Ovary (tissue), 7 donors: ENCODE measurements at regions not wholly inside any gene's neighbourhood (a gene's known extent, or its start where the extent isn't known, plus 50 kb on each side); places are given as distances from the start of the nearest gene placed in this dataset.

Experiments
- DNase-seq, 5 donors: peaks; one replicate each; pipeline ENCODE4 v3.0.0-alpha.2; 2019 to 2020
- H3K27ac ChIP-seq, 2 donors: fragments of 200-600 bp; one replicate each; pipeline versions ENCODE4 v1.5.1 to v1.8.0; 2019 to 2022
- H3K27me3 ChIP-seq: fragments of 200-600 bp; one replicate; pipeline ENCODE4 v1.8.0; 2022
- H3K36me3 ChIP-seq: fragments of 200-600 bp; sonication (generic); one replicate; pipeline ENCODE4 v1.5.1; 2019
- H3K4me1 ChIP-seq: one replicate; pipeline ENCODE4 v1.8.1; 2013; ENCODE audit warnings: mild to moderate bottlenecking, moderate library complexity; ENCODE audit not compliant: insufficient read depth
- H3K4me3 ChIP-seq: fragments of 200-600 bp; sonication (generic); one replicate; pipeline ENCODE4 v1.5.1; 2017
- H3K9me3 ChIP-seq, 2 donors: fragments of 200-600 bp in 1 of 2; sonication (generic) in 1 of 2; one replicate each; pipeline versions ENCODE4 v1.5.1 to v1.8.1; 2013 to 2019; ENCODE audit warnings: mild to moderate bottlenecking in 1 of 2, moderate library complexity in 1 of 2
- CTCF ChIP-seq, 3 donors: fragments of 450-650 bp in 2 of 3; fragments of 200-600 bp in 1 of 3; IDR thresholded peaks; one replicate each; pipeline versions ENCODE4 v1.5.1 to v1.8.0; 2016 to 2022; ENCODE audit warnings: antibody characterized with exemption in 3 of 3, mild to moderate bottlenecking in 1 of 3
- EP300 ChIP-seq: sonication (generic); formaldehyde crosslinking; IDR thresholded peaks from one replicate; pipeline ENCODE4 v1.6.1; 2017; ENCODE audit warnings: antibody characterized with exemption
- POLR2A ChIP-seq: fragments of 450-650 bp; IDR thresholded peaks from one replicate; pipeline ENCODE4 v1.6.1; 2017; ENCODE audit warnings: antibody characterized with exemption, mild to moderate bottlenecking, moderate library complexity
- WGBS, 3 donors: extraction: QIAGEN DNeasy Blood & Tissue Kit in 1 of 3; methylation state at CpG; one replicate each; pipeline versions ENCODE4 v1.1.5 to v1.1.7; 2013 to 2017; 5-methylcytosine and 5-hydroxymethylcytosine counted together
- intact Hi-C, 4 donors: fragments of 100-400 bp; cut with DNase I; formaldehyde crosslinking; loops; one replicate each; pipeline versions ENCODE4 v1.11.0 to v1.15.1; 2022 to 2023
- donor health status: DM: no; HTN: no; CAD: no; lungs with moderate emphysema.
- donor health status: DM: no; HTN: no; CAD: no.
- donor health status: Bipolar disorder and iron deficiency.
- donor health status: DM: no; HTN: no; CAD: no.
- donor health status: DM: yes; HTN: yes; CAD: no.

- Histone ChIP-seq H3K9me3 (no peaks in the 10 kb centered on the region), H3K4me1 (no peaks in the 10 kb centered on the region), H3K27me3 (no peaks in the 10 kb centered on the region), H3K4me3 (no peak overlapping the region), H3K27ac (no peak overlapping the region), H3K36me3 (no peaks in the 10 kb centered on the region)
- WGBS, 3 donors, result 51 to 62% (median 59%) methylated on average over 2 of the region's 2 CpGs
- intact Hi-C loops, result no loop called here
- TF ChIP-seq POLR2A (no peak), CTCF (IDR thresholded peaks at IDR 0.05) (no peak), EP300 (no peak)
- DNase-seq, result no peak
Observed at GRCh38 chr20:40814631-40814960, 125.6 kb upstream of the MAFB start.

DNA sequence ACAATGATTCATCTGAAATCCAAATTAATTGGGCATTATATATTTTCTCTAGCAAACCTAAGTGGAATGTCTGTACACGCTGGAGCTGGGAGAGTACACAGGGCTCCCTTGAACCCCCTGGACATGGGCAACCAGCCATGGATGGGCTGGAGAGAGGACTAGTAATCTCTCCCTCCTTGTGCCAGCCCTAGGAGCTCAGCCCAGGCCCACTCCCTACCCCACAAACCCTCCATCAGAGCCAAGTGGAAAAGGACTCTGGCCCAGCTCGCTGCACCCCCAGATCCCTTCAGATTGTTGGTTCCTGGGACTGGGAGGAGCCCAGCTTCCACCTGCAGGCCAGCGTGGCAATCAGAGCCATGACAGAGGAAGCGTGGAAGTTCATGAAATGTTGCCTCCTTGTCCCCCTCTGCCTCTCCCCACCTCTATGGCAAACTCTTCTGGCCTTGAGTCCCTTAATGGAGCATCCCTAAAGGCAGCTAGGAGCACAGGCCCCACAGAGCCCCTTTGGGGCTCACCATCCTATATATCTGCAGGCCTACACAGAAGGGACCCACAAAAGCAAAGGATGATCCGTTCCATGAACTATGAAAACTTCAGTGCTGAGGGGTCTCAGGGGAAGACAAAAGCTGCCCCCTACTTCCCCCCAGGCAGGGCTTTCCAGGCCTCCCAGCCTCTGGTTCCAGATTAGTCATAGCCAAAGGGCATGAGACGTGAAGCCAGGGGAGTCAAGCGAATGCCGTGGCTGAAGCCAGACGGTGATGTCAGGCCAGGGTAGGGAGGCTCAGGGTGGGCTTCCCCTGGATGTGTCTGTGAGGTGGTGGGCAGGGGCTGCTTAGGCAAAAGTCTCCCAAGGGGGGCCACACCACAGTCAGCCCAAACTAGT is 126.4 kb upstream of the MAFB start:
- 87 to 95% (median 92%) methylated on average over 9 of the region's 9 CpGs for WGBS, 3 donors
- Histone ChIP-seq H3K27me3 (no peaks in the 10 kb centered on the region), H3K27ac (no peak overlapping the region), H3K4me1 (no peaks in the 10 kb centered on the region), H3K36me3 (no peaks in the 10 kb centered on the region), H3K9me3 (no peaks in the 10 kb centered on the region), H3K4me3 (no peak overlapping the region)
- TF ChIP-seq CTCF (IDR thresholded peaks at IDR 0.05) (no peak), EP300 (no peak), POLR2A (no peak)
- intact Hi-C loops, result no loop called here
- no peak for DNase-seq

- Histone ChIP-seq H3K4me3 (no peak overlapping the region), H3K4me1 (no peaks in the 10 kb centered on the region), H3K36me3 (no peaks in the 10 kb centered on the region), H3K27me3 (no peaks in the 10 kb centered on the region), H3K9me3 (no peaks in the 10 kb centered on the region), H3K27ac (no peak overlapping the region)
- WGBS, 3 donors, result 79 to 89% (median 81%) methylated on average over 3 of the region's 3 CpGs
- no peak for DNase-seq
- intact Hi-C loops, result no loop called here
- TF ChIP-seq CTCF (IDR thresholded peaks at IDR 0.05) (no peak), POLR2A (no peak), EP300 (no peak)
Observed at GRCh38 chr20:40816039-40816352, 127.0 kb upstream of the MAFB start.

GRCh38 chr20:40821429-40821828 is 132.4 kb upstream of the MAFB start:
- Histone ChIP-seq H3K27me3 (no peaks in the 10 kb centered on the region), H3K36me3 (no peaks in the 10 kb centered on the region), H3K27ac (no peak overlapping the region), H3K4me1 (no peaks in the 10 kb centered on the region), H3K4me3 (no peak overlapping the region), H3K9me3 (no peaks in the 10 kb centered on the region)
- DNase-seq, result no peak
- WGBS, 3 donors, result 65 to 74% (median 70%) methylated on average over 7 of the region's 7 CpGs
- TF ChIP-seq EP300 (no peak), CTCF (IDR thresholded peaks at IDR 0.05) (no peak), POLR2A (no peak)
- intact Hi-C loops, result no loop called here
